ENCODE measurements at regions not wholly inside any gene's neighbourhood (a gene's known extent, or its start where the extent isn't known, plus 50 kb on each side); places are given as distances from the start of the nearest gene placed in this dataset.

GRCh38 chr1:172964864-172965263, 85.9 kb downstream of the TNFSF18 start:
- no peak for TF ChIP-seq CTCF (conservative IDR thresholded peaks at IDR 0.05)
- TF ChIP-seq ZFX (IDR thresholded peaks at IDR 0.05) = no peak
